Liver (tissue), 3 donors: ENCODE measurements at regions not wholly inside any gene's neighbourhood (a gene's known extent, or its start where the extent isn't known, plus 50 kb on each side); places are given as distances from the start of the nearest gene placed in this dataset.

Experiments used
- CTCF ChIP-seq: fragments of 150-350 bp; IDR thresholded peaks from 2 replicates; pipeline ENCODE4 v1.5.1; 2017; ENCODE audit warnings: improper control_type of control experiment, low read depth, low read length; ENCODE audit not compliant: missing input control
- MAX ChIP-seq: IDR thresholded peaks from 2 replicates; pipeline ENCODE4 v1.6.1; 2016; ENCODE audit warnings: antibody characterized with exemption
- RAD21 ChIP-seq, 2 donors: IDR thresholded peaks; 2 replicates each; pipeline ENCODE4 v1.6.1; 2016; ENCODE audit warnings: antibody characterized with exemption in 2 of 2, mild to moderate bottlenecking in 2 of 2
- donor health status: healthy.
- donor health status: healthy.

DNA sequence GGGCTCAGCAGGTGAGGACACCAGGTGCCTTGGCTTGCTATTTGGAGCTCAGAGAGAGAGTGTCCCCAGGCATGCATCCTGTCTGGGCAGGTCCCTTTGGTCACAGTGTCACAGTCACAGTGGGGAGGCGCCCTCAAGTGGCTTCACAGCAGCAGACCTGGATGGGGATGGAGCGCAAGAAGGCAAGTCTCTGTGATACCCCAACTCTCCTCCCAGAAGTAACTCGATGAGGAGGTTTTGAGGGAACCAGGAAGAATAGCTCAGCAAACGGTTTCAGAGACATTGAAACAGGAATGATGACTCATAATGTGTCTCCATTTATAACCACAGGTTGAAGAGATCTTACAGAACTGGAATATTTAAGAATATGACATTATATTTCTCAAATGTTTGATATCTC, 66.5 kb upstream of the SH3GL3 start:
- TF ChIP-seq CTCF (peak; percentile 24), RAD21 (IDR thresholded peaks at IDR 0.05) (peak; percentile 61 to 70), MAX (no peak)
